Fibroblast of the aortic adventitia (primary cell): ENCODE measurements at regions not wholly inside any gene's neighbourhood (a gene's known extent, or its start where the extent isn't known, plus 50 kb on each side); places are given as distances from the start of the nearest gene placed in this dataset.

Source experiments
- DNase-seq: peaks from one replicate; pipeline ENCODE4 v3.0.0-alpha.2; 2010; ENCODE audit warnings: low read depth
- H3K4me3 ChIP-seq: 2 replicates; pipeline ENCODE4 v1.5.1; 2011; ENCODE audit warnings: low read depth, mild to moderate bottlenecking, control low read depth, low read length, moderate library complexity
- TF ChIP-seq, protein P1 (sequence below): IDR thresholded peaks from 2 replicates; pipeline ENCODE4 v1.5.1; 2011; ENCODE audit warnings: mild to moderate bottlenecking, low read length, control low read depth, inconsistent platforms; ENCODE audit not compliant: insufficient read depth

DNA sequence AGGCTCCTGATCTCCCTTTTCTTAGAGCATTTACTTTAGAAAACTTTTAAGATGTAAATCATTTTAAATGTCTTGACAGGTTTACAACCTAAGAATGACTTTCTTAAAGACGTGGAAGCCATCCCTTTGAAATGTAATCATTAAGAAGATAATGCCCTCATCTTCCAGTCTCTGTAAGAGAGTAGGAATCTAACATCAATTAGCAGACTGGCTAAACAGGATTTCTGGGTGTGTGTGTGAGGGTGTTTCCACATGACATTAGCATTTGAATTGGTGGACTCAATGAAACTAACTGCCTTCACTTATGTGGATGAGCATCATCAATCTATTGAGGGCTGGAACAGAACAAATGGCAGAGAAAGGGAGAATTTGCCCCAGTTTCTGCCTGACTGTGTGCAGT, 329.5 kb downstream of the RPL10L start:
- TF ChIP-seq, protein P1, sequence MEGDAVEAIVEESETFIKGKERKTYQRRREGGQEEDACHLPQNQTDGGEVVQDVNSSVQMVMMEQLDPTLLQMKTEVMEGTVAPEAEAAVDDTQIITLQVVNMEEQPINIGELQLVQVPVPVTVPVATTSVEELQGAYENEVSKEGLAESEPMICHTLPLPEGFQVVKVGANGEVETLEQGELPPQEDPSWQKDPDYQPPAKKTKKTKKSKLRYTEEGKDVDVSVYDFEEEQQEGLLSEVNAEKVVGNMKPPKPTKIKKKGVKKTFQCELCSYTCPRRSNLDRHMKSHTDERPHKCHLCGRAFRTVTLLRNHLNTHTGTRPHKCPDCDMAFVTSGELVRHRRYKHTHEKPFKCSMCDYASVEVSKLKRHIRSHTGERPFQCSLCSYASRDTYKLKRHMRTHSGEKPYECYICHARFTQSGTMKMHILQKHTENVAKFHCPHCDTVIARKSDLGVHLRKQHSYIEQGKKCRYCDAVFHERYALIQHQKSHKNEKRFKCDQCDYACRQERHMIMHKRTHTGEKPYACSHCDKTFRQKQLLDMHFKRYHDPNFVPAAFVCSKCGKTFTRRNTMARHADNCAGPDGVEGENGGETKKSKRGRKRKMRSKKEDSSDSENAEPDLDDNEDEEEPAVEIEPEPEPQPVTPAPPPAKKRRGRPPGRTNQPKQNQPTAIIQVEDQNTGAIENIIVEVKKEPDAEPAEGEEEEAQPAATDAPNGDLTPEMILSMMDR, result no peak
- H3K4me3 ChIP-seq, result no peak overlapping the region
- no peak for DNase-seq

DNA sequence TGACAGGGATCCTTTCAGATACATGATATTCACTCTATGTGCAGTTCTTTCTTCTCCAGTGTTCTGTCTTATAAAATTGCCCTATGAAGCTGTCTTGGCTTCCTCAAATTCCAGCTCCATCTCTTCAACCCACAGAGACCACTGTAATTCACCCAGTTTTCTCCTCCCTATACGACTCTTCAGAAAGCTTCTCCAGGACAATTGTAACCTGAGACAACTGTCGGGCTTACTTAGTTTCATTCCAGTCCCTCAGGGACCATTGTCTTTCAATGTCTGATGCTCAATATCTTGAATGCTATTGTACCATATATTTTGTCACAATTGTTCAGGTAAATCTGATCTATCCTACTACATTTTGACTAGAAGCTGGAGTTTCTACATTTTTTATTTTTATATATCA, 345.3 kb downstream of the RPL10L start:
- TF ChIP-seq, protein P1, result no peak
- DNase-seq, result no peak
- H3K4me3 ChIP-seq, result no peak overlapping the region

DNA sequence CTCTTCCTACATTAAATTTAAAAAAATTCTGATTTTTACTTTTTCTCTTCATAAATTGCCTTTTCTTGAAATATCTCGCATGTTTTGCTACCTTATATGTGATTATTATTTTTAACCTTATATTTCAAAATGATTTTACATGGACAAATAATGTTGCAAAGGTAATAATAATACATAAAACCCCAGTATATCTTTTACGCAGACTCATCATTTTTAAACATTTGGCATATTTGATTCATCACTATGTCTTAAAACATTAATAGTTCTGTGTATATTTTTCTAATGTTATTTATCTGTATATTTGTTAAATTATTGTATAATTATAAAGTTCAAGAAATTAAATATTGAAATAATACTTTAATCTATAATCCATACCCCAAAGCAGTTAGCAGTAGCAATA, 350.8 kb downstream of the RPL10L start:
- no peak overlapping the region for H3K4me3 ChIP-seq
- DNase-seq, result no peak
- TF ChIP-seq, protein P1, result no peak

DNA sequence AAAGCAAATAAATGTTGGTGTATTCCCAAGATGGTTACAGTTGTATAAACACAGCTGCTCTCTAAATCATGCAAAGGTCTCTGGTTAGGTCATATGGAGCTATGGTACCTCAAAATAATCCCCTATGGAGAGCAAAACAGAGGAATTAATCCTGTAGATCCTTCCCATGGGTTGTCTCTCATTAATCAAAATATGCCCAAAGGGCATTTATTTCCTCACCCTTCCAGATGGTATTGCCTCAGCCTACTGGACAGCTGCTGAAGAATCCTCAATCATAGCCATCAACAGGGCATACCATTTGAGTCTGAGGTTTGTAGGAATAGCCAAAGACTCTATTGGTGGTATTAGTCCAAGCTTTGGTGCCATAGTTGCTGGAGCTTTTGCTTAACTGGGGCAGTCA, 360.9 kb downstream of the RPL10L start:
- TF ChIP-seq, protein P1, result no peak
- DNase-seq, result no peak
- no peak overlapping the region for H3K4me3 ChIP-seq

DNA sequence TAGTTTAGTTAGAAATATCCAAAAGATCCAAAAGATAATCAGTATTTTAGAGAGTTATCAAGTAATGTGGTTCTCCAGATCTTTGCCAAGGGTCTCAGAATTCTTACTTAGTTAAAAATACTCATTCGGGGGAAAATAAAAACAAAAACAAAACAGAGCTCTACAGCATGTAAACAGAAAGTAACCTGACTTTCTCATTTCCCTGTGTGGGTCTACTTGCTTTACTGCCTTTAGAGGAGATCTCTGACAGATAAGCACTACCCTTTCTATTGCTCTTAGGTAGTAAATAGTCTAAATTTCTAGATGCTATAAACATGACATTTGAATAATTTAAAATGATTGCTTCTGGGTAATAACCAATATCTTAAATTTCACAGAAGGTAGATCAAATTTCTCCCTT, 371.8 kb downstream of the RPL10L start:
- no peak for DNase-seq
- TF ChIP-seq, protein P1, result no peak
- no peak overlapping the region for H3K4me3 ChIP-seq

DNA sequence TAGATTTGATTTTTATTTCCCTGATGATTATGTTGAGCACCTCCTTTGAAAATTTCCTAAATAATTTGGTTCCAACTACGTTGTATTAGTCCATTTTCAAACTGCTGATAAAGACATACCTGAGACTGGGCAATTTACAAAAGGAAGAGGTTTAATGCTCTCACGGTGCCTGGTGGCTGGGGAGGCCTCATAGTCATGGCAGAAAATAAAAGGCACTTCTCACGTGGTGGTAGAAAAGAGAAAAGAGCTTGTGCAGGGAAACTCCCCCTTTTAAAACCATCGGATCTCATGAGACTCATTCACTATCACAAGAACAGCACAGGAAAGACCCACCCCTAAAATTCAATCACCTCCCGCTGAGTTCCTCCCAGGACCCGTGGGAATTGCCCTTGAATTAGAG, 372.3 kb downstream of the RPL10L start:
- no peak overlapping the region for H3K4me3 ChIP-seq
- no peak for DNase-seq
- TF ChIP-seq, protein P1, result no peak

DNA sequence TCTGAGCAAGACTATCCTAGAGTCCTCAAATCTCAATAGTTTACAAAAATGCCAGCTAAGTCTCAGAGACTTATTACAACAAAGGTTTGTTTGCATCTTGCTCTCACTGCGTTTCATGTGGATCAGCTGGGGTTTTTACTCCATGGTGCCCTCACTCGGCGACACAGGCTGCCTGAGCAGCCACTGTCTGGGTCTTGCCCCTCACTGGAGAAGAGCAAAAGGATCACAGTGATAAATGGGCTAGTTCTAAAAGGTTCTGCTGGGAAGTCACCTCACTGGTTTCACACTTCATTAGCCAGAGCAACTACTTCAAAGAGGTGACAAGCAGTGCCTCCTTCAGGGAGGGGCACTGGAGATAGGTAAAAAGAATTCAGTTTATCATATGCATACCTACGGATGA, 392.0 kb downstream of the RPL10L start:
- no peak for DNase-seq
- TF ChIP-seq, protein P1, result no peak
- no peak overlapping the region for H3K4me3 ChIP-seq
